HG02623 (cell line): ENCODE measurements at regions not wholly inside any gene's neighbourhood (a gene's known extent, or its start where the extent isn't known, plus 50 kb on each side); places are given as distances from the start of the nearest gene placed in this dataset.
"Not testable (repeated sequence)": the region's sequence is repeated elsewhere in the genome, so short reads cannot be mapped to it uniquely, and the experiment has no call there.

Experiments used
- ATAC-seq: cut with Tn5 transposase; IDR thresholded peaks from one replicate; pipeline ENCODE4 v1.9.1; 2021; ENCODE audit warnings: moderate library complexity; ENCODE audit not compliant: unreplicated experiment

DNA sequence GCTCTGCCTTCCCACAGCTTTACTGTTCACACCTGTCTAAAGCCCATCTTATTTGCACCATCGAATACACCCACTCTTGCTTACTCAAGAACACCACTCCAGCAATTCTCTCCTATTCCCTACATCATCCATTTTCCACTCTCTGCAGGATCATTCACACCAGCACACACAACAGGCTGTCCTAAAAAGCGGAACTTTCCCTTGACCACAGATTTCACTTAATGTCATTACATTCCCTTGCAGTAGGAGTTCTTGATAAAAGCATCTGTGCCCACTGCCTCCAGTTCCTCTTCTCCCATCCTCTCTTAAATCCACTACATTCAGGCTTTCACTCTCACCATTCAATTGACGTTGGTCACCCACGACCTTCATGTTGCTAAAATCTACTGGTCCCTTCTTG is 103.0 kb upstream of the PABPC3 start:
- ATAC-seq: not testable (repeated sequence)

DNA sequence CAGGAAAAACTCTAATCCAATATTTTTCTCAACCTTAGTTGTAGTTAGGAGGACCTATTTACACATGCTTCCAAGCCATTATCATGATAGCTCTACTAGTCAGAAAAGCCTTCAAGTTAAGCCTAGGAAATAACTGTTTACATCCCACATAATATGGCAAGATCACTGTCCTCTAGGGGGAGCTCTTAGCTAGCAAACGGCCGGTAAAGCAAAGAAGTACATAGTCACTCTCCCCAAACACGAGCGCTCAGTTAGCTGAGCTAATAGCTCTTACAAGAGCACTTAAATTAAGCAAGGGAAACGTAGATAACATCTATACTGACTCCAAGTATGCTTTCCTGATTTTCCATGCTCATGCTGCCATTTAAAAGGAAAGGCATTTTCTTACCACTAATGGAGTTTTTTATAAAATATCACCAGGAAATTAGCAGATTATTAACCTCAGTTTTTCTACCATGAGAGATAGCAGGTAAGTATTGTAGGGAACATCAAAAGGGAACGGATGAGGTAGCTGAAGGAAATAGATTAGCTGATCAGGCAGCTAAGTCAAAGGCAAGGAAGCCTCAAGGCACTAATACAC is 100.6 kb upstream of the PABPC3 start:
- peak; percentile 63 for ATAC-seq

DNA sequence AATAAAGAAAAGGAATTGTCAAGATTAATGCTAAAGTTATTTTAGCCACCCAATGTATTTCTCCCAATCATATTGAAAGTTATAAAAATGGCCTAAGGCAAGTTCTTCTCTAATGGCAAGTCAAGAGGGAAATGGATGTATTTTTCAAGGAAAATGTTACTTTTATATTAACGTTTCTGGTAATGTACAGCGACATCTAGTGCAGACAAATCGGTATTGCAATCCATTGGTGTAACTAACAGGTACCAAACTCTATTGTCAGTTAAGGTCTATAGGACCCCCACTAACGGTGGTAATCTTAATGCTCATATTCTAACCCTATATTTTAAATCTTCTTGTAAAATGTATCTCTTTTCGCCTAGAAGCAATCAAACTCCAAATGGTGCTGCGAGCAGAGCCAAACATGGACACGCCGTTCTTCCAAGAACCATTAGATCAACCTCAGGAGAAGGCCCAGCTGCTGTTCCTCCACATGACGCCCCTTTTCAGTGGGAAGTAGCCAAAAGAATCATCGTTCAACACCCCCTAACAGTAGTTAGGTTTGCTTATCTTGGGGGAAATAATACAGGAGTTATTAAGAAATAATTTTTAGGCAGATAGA is 98.5 kb upstream of the PABPC3 start:
- no peak for ATAC-seq

DNA sequence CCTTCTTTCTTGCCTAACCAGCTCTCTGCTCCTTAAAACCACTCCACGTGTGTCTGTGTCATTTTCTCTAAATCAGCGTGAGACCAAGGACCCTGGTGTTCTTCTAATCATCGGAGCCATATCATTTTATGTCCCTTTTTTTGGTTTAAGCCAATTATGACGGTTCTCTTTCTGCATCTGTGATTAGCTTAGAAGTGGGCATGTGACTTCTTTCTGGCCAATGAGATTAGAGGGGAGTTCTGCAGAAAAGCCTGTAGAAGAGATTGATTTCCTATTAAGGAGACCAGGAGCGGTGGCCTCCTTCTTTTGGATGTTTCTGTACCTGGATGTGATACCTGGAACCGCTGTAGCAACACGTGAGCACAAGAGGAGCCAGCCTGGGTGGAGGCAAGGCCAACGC is 97.5 kb upstream of the PABPC3 start:
- ATAC-seq: no peak

GRCh38 chr13:25001476-25002206 is 94.3 kb upstream of the PABPC3 start:
- ATAC-seq: no peak

DNA sequence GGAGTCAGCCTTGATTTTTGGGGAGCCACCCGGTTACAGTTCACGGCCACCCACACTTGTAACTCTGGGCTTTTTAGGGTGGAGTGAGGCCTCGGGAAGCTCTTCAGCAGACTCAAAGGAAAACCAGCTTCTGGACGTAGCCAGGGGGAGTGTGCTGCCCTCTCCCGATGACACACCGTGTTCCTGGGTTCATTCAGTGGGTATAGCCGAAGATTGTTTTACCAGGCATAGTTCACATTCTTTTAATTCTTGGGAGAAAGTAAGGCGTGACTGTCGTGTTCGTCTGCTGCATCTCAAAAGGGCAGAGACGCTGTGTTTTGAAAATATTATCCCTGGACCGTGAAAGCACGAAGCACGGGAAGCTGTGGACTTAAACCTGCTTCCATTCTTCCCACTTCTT is 93.6 kb upstream of the PABPC3 start:
- ATAC-seq: not testable (repeated sequence)

DNA sequence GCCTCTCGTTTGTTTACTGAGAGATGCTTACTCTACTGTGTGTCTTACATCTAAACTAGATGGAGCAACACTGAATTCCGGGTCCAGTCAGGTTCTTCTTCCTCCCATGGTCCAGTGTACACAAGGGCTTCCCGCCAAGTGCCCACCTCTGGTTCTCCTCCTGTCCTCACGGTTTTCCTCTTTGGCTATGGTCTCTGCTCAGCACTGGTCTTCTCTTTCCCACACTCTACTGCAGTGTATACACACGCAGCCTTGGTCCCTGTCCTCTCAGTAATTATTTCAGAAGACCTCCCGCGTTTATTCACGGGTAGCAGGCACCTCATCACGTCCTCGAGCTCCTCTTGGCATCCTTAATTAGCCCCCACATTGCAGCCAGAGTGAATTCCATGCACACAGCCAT is 91.4 kb upstream of the PABPC3 start:
- ATAC-seq: not testable (repeated sequence)

DNA sequence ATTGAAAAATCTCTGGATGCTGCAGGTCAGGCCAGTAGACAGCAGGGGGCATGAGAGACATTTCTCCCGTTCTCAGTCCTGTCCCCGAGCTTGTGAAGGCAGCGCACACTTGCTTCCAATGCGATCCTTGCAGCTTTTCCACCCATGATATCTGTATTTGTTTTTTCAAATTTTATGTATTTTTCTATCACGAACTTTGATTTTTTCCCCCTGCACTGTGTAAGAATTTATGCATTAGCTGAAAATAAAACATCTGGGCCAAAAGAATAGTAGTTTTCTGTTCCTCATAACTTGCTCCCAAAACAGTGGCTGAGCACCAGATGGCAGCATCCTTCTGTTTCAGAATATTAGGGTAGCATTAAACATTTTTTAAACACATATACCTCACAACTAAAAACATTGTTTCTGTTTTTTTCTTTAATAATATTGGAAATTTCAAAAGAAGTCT is 90.9 kb upstream of the PABPC3 start:
- ATAC-seq: not testable (repeated sequence)

- not testable (repeated sequence) for ATAC-seq
Observed at GRCh38 chr13:25007389-25007788, 88.5 kb upstream of the PABPC3 start.

- ATAC-seq: not testable (repeated sequence)
Observed at GRCh38 chr13:25014398-25014973, 81.5 kb upstream of the PABPC3 start.

DNA sequence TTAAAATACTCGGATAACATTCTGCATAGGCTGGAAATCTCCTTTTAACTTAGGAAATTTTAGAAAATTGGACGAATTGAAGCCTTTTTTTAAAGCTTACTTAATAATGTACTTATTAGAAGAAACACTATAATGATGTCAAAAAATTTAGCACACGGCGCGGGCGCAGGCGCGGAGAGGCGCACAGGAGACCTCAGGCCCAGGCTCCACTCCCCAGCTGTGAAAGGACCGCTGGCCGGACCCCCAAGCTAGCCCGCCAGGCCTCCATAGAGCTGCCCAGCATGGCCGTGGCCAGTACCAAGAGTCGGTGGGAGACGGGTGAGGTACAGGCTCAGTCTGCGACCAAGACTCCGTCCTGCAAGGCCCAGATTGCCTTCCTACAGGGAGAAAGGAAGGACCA is 78.8 kb upstream of the PABPC3 start:
- ATAC-seq: not testable (repeated sequence)

DNA sequence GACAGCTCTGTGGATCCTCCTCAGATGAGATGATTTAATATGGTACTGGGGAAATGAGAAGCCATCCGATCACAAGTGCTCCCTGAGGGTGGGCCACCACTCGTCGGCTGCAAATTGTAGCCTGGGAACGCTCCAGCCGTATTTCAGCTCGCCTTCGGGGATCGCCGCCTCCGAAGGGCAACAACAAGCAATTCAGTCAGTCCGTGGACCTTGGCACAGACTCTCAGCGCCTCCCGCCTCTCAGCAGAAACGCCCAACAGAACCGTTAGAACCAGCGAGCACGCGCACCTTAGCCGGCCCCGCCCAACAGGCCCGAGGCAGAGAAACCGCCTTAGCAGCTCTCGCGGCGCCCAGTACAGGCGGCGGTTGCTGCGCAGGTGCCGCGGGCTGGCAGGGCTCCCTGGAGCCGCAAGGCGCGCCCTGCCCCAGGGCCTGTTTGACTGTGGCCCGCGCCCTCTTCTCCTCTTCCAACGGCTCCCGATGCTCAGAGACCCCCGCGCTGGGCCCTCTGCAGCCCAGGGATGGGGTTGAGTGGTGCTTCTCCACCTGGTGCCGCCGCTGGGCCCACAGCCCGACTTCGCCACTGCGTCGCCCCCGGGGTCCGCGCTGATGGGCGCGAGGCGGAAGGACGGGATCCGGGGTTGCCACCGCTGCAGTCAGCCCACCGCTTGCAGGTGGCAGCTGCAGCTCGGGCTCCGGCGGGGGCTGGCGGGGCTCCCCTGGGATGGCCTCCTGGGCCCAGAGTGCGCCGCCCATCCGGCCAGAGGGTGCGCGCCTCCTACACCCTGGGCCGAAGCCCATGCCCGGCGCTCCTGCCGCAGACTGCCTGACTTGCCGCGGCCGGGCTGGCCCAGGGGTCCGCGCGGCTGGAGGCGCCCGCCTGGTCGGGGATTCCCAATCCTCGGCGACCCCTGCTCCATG is 77.9 kb upstream of the PABPC3 start:
- not testable (repeated sequence) for ATAC-seq

- no peak for ATAC-seq
Observed at GRCh38 chr13:25018729-25019115, 77.2 kb upstream of the PABPC3 start.

GRCh38 chr13:25019741-25020140 is 76.2 kb upstream of the PABPC3 start:
- not testable (repeated sequence) for ATAC-seq

GRCh38 chr13:25024175-25024574 is 71.8 kb upstream of the PABPC3 start:
- ATAC-seq: no peak

GRCh38 chr13:25032160-25032559 is 63.8 kb upstream of the PABPC3 start:
- ATAC-seq: no peak

GRCh38 chr13:25034173-25034572 is 61.8 kb upstream of the PABPC3 start:
- ATAC-seq: no peak

DNA sequence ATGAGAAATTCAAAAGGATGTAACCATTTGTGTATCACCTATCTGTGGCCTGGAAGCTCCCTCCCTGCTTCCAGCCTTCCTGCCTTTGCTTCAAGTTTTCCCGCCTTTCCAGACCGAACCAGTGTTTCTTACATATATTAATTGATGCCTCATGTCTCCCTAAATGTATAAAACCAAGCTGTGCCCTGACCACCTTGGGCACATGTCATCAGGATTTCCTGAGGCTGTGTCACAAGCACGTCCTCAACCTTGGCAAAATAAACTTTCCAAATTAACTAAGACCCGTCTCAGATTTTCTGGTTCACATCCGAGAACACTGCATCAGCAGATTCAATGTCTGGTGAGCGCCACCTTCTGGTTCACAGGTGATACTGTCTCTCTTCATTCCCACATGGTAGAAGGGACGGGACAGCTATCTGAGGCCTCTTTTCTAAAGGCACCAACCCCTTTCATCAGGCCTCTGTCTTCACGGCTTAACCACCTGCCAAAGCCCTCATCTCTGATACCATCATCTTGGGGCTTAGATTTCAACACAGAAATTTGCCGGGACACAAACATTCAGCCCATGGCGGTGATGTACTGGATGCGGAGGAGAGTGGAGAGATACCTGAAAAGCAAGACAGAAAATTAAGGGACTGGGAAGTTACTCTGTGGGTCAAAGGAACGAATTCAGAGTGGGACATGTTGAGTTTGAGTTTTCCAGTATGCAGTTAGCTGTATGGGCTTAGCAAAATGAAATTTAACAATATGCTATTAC is 58.7 kb upstream of the PABPC3 start:
- no peak for ATAC-seq

GRCh38 chr13:25042151-25042865 is 53.6 kb upstream of the PABPC3 start:
- ATAC-seq: no peak
